Activated T-helper 1 cell treated with anti-CD3 and anti-CD28 coated beads, Interleukin-12 subunit alpha, Interleukin-12 subunit beta, Interleukin-2, Interleukin-4 antibody, amounts not matched to agents 30 ng/mL and 10 ng/mL and 1 ng/mL, durations not matched to agents 14 hours and 24 hours and 36 hours (primary cell): ENCODE measurements at regions not wholly inside any gene's neighbourhood (a gene's known extent, or its start where the extent isn't known, plus 50 kb on each side); places are given as distances from the start of the nearest gene placed in this dataset.

ENCODE experiments used
- DNase-seq: peaks from one replicate; pipeline ENCODE4 v3.0.0; 2021; ENCODE audit warnings: low spot score
- H3K27ac Mint-ChIP-seq: one replicate; pipeline ENCODE4 v1.8.0; 2021; ENCODE audit warnings: mild to moderate bottlenecking, mixed read lengths
- H3K27me3 Mint-ChIP-seq: one replicate; pipeline ENCODE4 v1.8.0; 2022; ENCODE audit warnings: mild to moderate bottlenecking, moderate library complexity, mixed read lengths; ENCODE audit not compliant: insufficient read depth
- H3K36me3 Mint-ChIP-seq: one replicate; pipeline ENCODE4 v1.8.0; 2021; ENCODE audit warnings: low read depth, mixed read lengths
- H3K4me1 Mint-ChIP-seq: one replicate; pipeline ENCODE4 v1.8.0; 2021; ENCODE audit warnings: low read depth, mixed read lengths
- H3K4me3 Mint-ChIP-seq: one replicate; pipeline ENCODE4 v1.8.0; 2021; ENCODE audit warnings: mild to moderate bottlenecking, moderate library complexity, mixed read lengths
- H3K9me3 Mint-ChIP-seq: one replicate; pipeline ENCODE4 v1.8.0; 2021; ENCODE audit warnings: mixed read lengths
- intact Hi-C: fragments of 100-400 bp; cut with micrococcal nuclease; formaldehyde crosslinking; loops from one replicate; pipeline ENCODE4 v1.15.1; 2024

DNA sequence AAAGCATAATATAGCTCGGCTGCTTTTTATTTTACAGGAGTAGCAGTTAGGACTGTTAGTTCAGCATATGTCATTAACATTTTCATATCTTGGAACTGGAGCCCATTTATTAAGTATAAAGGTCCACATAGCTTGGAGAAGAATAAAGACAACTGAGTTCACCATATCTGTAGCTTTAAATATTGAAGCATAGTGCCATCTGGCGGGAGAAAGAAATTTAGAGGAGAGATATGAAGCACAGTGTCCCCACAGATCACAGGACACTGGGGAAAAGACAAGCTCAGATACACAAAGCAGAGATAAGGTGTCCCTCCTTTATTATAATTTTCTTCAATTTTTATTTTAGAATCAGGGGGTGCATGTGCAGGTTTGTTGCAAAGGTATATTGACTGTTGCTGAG lies 104.7 kb upstream of the FREM2 start:
- intact Hi-C loops = no loop called here
- Mint-ChIP-seq H3K27me3 (no peaks in the 10 kb centered on the region), H3K9me3 (no peaks in the 10 kb centered on the region), H3K27ac (no peak overlapping the region), H3K4me1 (no peaks in the 10 kb centered on the region), H3K36me3 (no peaks in the 10 kb centered on the region), H3K4me3 (no peak overlapping the region)
- no peak for DNase-seq

DNA sequence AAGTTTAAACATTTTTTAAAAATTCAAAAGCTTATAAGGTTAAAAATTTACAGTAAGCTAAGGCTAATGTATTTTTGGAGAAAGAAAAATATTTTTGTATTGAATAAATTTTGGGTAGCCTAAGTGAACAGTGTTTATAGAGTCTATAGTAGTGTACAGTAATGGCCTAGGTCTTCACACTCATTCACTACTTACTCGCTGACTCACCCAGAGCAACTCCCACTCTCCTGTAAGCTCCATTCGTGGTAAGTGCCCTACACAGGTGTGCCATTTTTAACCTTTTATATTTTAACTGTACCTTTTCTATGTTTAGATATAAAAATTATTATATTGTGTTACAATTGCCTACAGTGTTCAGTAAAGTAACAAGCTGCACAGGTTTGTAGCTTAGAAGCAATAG lies 96.6 kb upstream of the FREM2 start:
- Mint-ChIP-seq H3K27me3 (no peaks in the 10 kb centered on the region), H3K27ac (no peak overlapping the region), H3K36me3 (no peaks in the 10 kb centered on the region), H3K4me1 (no peaks in the 10 kb centered on the region), H3K4me3 (no peak overlapping the region), H3K9me3 (no peaks in the 10 kb centered on the region)
- intact Hi-C loops = no loop called here
- DNase-seq = no peak

DNA sequence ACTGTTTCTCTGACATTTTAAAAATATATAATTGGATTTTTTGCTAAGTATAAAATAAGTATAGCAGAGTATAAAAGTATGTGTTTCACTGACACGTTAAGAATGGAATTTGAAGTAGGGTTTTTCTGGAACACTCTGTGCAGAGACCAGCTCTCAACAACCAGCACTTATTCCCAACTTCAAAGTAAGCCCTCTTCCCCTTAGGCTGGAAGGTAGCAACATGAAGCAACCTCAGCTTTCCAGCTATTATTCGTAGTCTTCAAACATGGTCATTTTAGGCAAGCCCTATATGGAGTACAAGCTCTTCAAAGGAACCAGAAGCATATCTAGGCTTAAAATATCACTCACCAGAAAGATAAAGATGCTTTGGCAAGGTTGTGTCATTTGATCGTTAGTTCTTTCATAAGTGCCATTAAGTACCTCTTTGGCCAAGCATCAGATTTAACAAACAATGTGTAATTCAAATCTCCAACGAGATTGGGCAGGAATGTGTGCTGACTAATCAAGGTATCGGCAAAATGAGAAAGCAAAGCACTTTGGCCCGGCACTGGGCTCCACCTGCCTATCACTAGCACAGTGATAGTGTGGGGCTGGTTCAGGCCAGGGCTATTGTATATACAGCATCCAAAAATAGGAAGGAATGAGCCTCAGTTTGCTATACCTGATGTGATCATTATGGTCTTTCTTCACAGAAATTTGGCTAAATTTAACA lies 95.9 kb upstream of the FREM2 start:
- no peak for DNase-seq
- Mint-ChIP-seq H3K9me3 (no peaks in the 10 kb centered on the region), H3K4me1 (no peaks in the 10 kb centered on the region), H3K4me3 (no peak overlapping the region), H3K27ac (no peak overlapping the region), H3K27me3 (no peaks in the 10 kb centered on the region), H3K36me3 (no peaks in the 10 kb centered on the region)
- intact Hi-C loops = no loop called here

DNA sequence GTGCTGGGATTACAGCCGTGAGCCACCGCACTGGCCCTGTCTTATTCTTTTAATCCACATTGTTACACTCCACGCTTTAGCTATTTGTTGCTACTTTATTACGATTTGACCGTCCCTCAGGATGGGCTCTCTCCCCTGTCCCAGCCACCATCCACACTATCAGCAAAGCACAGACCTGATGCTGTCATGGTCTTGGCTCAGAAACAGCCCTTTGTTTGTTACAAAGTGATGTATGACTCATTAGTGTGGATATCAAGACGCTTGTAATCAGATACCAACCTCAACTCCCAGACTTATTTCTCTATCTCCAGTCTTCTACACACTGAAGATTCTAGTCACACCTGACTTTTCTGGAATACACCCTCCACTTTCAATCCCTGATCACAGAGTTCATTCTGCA lies 84.6 kb upstream of the FREM2 start:
- intact Hi-C loops = no loop called here
- Mint-ChIP-seq H3K27ac (no peak overlapping the region), H3K27me3 (peaks cover 7% of the 10 kb centered on the region), H3K4me3 (no peak overlapping the region), H3K9me3 (no peaks in the 10 kb centered on the region), H3K36me3 (no peaks in the 10 kb centered on the region), H3K4me1 (no peaks in the 10 kb centered on the region)
- no peak for DNase-seq

DNA sequence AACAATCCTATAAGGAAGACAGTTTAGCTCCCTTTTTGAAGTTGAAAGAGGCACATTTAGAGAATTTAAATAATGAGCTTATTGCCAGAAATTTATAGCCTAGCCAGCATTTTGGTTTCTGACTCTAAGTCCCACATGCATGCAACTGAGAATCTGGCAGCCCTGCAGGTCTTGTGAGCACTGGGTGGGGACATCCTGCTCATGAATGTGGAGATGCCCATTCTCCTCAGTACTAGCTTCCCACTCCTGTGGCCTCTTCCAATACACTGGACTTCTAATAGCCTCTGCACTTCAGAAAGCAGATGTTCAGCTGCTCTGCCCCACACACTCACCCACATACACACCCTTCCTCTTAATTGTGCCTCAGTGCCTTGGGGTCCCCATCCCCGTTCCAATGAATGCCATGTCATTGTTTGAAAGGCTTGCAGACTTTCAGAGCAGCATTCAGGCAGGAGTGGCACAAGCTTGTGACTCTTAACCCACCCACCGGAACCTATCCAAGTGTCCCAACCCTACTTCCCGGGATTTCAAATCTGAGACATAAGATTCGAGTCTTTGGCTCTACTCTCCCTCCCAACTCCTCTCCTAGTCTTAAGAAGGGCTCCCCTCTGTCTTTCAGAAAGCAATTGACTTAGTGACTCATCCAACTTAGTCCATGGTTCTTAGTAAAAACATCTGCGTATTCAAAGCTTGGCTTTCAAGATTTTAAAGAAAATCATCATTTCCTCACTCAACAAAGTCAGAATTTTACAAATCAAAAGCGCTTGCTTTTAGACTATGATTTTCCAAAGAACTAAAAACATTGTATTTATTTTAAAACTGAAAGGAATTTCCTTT lies 80.0 kb upstream of the FREM2 start:
- H3K4me1 Mint-ChIP-seq = no peaks in the 10 kb centered on the region
- H3K27ac Mint-ChIP-seq = no peak overlapping the region
- peaks cover 2% of the 10 kb centered on the region for H3K27me3 Mint-ChIP-seq
- no peaks in the 10 kb centered on the region for H3K9me3 Mint-ChIP-seq
- intact Hi-C loops = loop anchor here (1.0 kb wide), 1 partner anchor 39 kb away; no protein-coding TSS in a partner anchor
- no peak for DNase-seq
- no peak overlapping the region for H3K4me3 Mint-ChIP-seq
- no peaks in the 10 kb centered on the region for H3K36me3 Mint-ChIP-seq

DNA sequence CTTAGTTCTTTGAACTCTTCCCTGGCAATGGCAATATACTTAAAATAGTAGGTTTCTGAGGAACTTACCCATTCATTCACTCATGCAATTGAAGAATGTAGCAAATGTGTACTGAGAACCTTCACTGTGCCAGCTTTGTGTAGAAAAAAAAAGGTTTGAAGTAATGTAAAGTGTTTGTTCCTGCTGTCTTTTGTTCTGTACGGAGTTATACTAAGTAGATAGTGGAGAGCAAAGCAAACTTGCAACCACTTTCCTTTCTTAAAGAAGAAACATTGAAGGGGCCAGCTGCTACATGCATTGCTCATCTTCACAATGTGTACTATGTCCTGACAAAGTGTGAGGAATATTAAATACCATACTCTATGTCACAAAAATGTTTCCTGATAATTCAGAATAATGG lies 68.9 kb upstream of the FREM2 start:
- no peaks in the 10 kb centered on the region for H3K9me3 Mint-ChIP-seq
- H3K27ac Mint-ChIP-seq = no peak overlapping the region
- no peak overlapping the region for H3K4me3 Mint-ChIP-seq
- no peak for DNase-seq
- H3K36me3 Mint-ChIP-seq = no peaks in the 10 kb centered on the region
- no peaks in the 10 kb centered on the region for H3K27me3 Mint-ChIP-seq
- H3K4me1 Mint-ChIP-seq = no peaks in the 10 kb centered on the region
- intact Hi-C loops = no loop called here

DNA sequence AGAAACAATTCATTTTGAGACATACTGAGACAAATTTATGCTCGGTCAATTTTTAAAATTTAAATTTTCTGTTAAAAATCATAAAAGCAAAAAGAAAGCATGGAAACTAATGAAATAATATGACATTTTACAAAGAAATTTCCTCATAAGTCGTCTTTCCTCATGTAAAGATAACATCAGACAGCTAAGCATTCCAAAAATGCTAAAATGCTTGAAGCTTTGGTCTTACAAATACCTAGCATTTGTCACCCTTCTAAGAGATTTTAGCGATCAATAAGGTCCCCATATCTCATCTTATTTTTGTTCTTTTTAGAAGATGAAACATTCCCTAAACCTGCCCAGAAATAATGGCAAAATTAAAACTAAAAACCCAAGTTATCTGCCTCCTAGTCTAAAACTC lies 68.5 kb upstream of the FREM2 start:
- H3K4me3 Mint-ChIP-seq = no peak overlapping the region
- intact Hi-C loops = no loop called here

DNA sequence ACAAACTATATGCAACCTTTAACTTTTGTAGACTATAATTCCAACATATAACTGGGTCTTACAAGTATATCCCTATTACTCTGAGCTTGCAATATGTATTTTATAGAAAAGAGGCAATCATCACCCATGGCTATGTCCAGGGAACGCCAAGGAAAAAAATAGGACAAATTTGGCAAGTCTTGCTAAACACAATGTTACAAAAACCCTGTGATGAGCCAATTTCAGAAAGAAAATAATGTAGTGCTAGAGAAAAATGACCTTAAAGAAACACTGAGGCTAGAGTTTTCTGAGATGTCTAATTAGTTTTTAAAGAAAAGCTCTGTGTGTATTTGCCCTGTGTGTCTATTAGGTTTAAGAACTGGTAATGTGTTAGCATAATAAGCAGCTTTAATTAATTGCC lies 68.0 kb upstream of the FREM2 start:
- H3K9me3 Mint-ChIP-seq = no peaks in the 10 kb centered on the region
- intact Hi-C loops = no loop called here

More for the DNA sequence above, 68.5 kb upstream of the FREM2 start:
- H3K4me1 Mint-ChIP-seq = no peaks in the 10 kb centered on the region
- no peaks in the 10 kb centered on the region for H3K27me3 Mint-ChIP-seq
- no peaks in the 10 kb centered on the region for H3K9me3 Mint-ChIP-seq
- no peaks in the 10 kb centered on the region for H3K36me3 Mint-ChIP-seq
- DNase-seq = no peak
- no peak overlapping the region for H3K27ac Mint-ChIP-seq

DNA sequence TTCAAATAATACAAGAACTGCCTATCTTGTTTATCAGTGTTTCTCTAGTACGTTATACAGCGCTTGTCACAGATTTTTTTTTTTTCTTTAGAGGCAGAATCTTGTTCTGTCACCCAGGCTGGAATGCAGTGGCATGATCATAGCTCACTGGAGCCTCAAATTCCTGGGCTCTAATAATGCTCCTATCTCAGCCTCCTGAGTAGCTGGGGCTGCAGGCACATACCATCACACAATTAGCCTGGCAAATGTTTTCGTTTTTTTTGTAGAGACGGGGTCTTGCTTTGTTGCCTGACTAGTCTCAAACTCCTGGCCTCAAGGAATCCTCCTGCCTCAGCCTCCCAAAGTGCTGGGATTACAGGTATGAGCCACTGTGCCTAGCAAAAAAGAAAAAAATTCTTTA lies 66.0 kb upstream of the FREM2 start:
- Mint-ChIP-seq H3K9me3 (no peaks in the 10 kb centered on the region), H3K27me3 (no peaks in the 10 kb centered on the region), H3K36me3 (no peaks in the 10 kb centered on the region), H3K4me1 (no peaks in the 10 kb centered on the region), H3K27ac (no peak overlapping the region), H3K4me3 (no peak overlapping the region)
- no peak for DNase-seq
- intact Hi-C loops = no loop called here

More for the DNA sequence above, 68.0 kb upstream of the FREM2 start:
- Mint-ChIP-seq H3K27me3 (no peaks in the 10 kb centered on the region), H3K36me3 (no peaks in the 10 kb centered on the region), H3K4me3 (no peak overlapping the region), H3K4me1 (no peaks in the 10 kb centered on the region), H3K27ac (no peak overlapping the region)
- no peak for DNase-seq

DNA sequence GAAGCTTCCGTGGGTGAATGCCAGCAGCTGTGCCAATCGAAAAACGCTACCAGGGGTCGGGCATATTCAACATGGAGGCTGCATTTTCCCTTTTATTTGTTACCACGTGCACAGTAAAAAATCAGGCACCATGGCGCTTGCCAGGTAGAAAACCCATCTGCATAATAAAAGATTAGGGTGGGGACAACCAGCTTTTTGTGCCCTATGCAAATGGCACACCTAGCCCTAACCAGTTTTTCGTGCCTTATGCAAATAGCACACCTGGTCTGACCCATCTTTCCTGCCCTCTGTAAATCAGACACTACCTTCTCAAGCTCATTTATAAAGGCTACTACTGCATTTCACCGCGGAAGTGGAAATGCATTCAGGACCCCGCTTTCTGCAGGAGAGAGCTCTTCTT lies 62.1 kb upstream of the FREM2 start:
- intact Hi-C loops = no loop called here
- Mint-ChIP-seq H3K27me3 (no peaks in the 10 kb centered on the region), H3K27ac (no peak overlapping the region), H3K36me3 (no peaks in the 10 kb centered on the region), H3K4me1 (no peaks in the 10 kb centered on the region), H3K9me3 (no peaks in the 10 kb centered on the region), H3K4me3 (no peak overlapping the region)
- DNase-seq = no peak

DNA sequence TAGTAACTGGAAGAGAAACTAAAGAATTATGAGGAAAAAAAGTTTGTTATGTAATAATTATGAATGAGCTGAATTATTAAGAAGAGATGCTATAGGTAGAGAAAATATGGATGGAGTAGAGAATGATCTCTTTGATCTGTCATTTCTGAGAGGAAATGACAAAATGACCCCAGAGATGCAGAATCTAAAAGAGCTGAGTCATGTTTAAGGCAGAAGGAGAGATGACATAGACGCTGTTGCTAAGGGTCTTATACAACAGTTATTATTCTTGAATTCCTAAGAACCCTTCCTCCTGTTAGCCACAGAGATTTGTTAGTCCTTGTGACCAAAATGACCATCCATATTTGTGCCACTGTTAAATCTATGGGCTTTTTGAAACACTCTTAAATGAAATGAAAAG lies 58.3 kb upstream of the FREM2 start:
- H3K36me3 Mint-ChIP-seq = no peaks in the 10 kb centered on the region
- no peak overlapping the region for H3K27ac Mint-ChIP-seq
- no peaks in the 10 kb centered on the region for H3K9me3 Mint-ChIP-seq
- no peak for DNase-seq
- H3K4me1 Mint-ChIP-seq = no peaks in the 10 kb centered on the region
- H3K4me3 Mint-ChIP-seq = no peak overlapping the region
- H3K27me3 Mint-ChIP-seq = no peaks in the 10 kb centered on the region
- intact Hi-C loops = no loop called here

DNA sequence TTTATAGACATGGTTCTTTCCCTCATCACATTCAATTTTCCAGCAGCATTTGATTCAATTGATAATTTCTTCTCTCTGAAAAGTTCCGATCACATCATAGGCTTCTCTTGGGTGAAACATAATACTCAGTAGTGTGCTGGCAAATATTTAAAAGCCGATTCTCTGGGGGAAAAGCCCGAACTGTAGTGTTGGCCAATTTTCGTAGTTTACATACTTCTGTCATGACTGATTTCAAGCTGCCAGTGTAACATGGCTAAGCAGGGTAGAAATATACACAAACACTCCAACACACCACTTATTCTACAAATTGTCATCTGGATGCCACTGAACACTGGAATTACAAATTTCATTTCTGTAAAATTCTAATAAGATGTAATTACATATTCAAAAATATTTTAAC lies 56.1 kb upstream of the FREM2 start:
- intact Hi-C loops = no loop called here
- Mint-ChIP-seq H3K36me3 (no peaks in the 10 kb centered on the region), H3K9me3 (no peaks in the 10 kb centered on the region), H3K27me3 (no peaks in the 10 kb centered on the region), H3K27ac (no peak overlapping the region), H3K4me1 (no peaks in the 10 kb centered on the region), H3K4me3 (no peak overlapping the region)
- DNase-seq = no peak

DNA sequence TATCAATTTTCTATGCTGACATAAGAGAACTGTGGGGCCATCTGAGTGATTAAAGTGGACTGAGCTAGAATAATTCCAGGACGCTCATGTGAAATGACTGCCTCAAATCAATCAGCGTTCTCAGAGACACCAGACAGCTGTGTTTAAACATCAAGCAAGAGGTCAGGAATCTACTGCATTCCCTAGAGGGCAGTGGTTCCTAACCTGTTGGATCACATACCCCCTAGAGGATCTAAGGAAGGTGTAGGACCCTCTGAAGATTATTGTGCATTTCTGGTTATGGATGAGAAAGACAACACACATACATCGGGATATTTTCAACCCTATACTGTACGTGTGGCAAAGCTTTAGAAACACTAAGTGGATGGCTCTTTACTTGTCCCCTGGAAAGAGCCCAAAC lies 51.8 kb upstream of the FREM2 start:
- H3K4me3 Mint-ChIP-seq = no peak overlapping the region
- no peak overlapping the region for H3K27ac Mint-ChIP-seq
- H3K27me3 Mint-ChIP-seq = no peaks in the 10 kb centered on the region
- no peaks in the 10 kb centered on the region for H3K9me3 Mint-ChIP-seq
- H3K4me1 Mint-ChIP-seq = no peaks in the 10 kb centered on the region
- DNase-seq = no peak
- intact Hi-C loops = no loop called here
- no peaks in the 10 kb centered on the region for H3K36me3 Mint-ChIP-seq
